ENCODE measurements at regions not wholly inside any gene's neighbourhood (a gene's known extent, or its start where the extent isn't known, plus 50 kb on each side); places are given as distances from the start of the nearest gene placed in this dataset.

GRCh38 chr16:73521499-73521898, 473.6 kb upstream of the ZFHX3 start:
- DNase-seq: no peak

- DNase-seq: no peak
Measured at GRCh38 chr16:73515616-73516015, 467.7 kb upstream of the ZFHX3 start.

GRCh38 chr16:73510852-73511251, 462.9 kb upstream of the ZFHX3 start:
- no peak for DNase-seq

- DNase-seq: no peak
Measured at GRCh38 chr16:73506568-73507056, 458.7 kb upstream of the ZFHX3 start.

GRCh38 chr16:73505577-73505976, 457.6 kb upstream of the ZFHX3 start:
- no peak for DNase-seq

- no peak for DNase-seq
Measured at GRCh38 chr16:73504591-73505575, 457.0 kb upstream of the ZFHX3 start.

- DNase-seq: no peak
Measured at GRCh38 chr16:73503093-73503492, 455.2 kb upstream of the ZFHX3 start.

- no peak for DNase-seq
Measured at GRCh38 chr16:73499276-73499675, 451.3 kb upstream of the ZFHX3 start.

- DNase-seq: no peak
Measured at GRCh38 chr16:73485880-73486279, 438.0 kb upstream of the ZFHX3 start.

- DNase-seq: no peak
Measured at GRCh38 chr16:73483934-73484711, 436.2 kb upstream of the ZFHX3 start.

- no peak for DNase-seq
Measured at GRCh38 chr16:73483076-73483791, 435.3 kb upstream of the ZFHX3 start.

- no peak for DNase-seq
Measured at GRCh38 chr16:73482310-73482709, 434.4 kb upstream of the ZFHX3 start.

- no peak for DNase-seq
Measured at GRCh38 chr16:73480381-73480780, 432.5 kb upstream of the ZFHX3 start.

- DNase-seq: no peak
Measured at GRCh38 chr16:73473713-73474112, 425.8 kb upstream of the ZFHX3 start.

GRCh38 chr16:73464834-73465233, 416.9 kb upstream of the ZFHX3 start:
- DNase-seq: no peak

- DNase-seq: no peak
Measured at GRCh38 chr16:73459586-73459985, 411.7 kb upstream of the ZFHX3 start.

- DNase-seq: no peak
Measured at GRCh38 chr16:73457851-73458250, 409.9 kb upstream of the ZFHX3 start.

GRCh38 chr16:73448970-73449369, 401.0 kb upstream of the ZFHX3 start:
- no peak for DNase-seq

- no peak for DNase-seq
Measured at GRCh38 chr16:73447846-73448245, 399.9 kb upstream of the ZFHX3 start.

GRCh38 chr16:73434621-73435020, 386.7 kb upstream of the ZFHX3 start:
- DNase-seq: no peak

- no peak for DNase-seq
Measured at GRCh38 chr16:73433731-73434307, 385.9 kb upstream of the ZFHX3 start.

GRCh38 chr16:73432850-73433730, 385.2 kb upstream of the ZFHX3 start:
- no peak for DNase-seq

Measured in activated CD4-positive, alpha-beta T cell treated with anti-CD3 and anti-CD28 coated beads, Interleukin-2, amount 50 U/mL, for 16 hours (primary cell).